Stimulated activated CD4-positive, alpha-beta T cell treated with anti-CD3 and anti-CD28 coated beads, Interleukin-4, amount 100 ng/mL, for 48 hours (primary cell): ENCODE measurements at regions not wholly inside any gene's neighbourhood (a gene's known extent, or its start where the extent isn't known, plus 50 kb on each side); places are given as distances from the start of the nearest gene placed in this dataset.
"Not testable (repeated sequence)": the region's sequence is repeated elsewhere in the genome, so short reads cannot be mapped to it uniquely, and the experiment has no call there.

Experiments used
- DNase-seq, 2 donors: peaks; one replicate each; pipeline ENCODE4 v3.0.0-alpha.2; 2020; ENCODE audit warnings: low read depth in 2 of 2

DNA sequence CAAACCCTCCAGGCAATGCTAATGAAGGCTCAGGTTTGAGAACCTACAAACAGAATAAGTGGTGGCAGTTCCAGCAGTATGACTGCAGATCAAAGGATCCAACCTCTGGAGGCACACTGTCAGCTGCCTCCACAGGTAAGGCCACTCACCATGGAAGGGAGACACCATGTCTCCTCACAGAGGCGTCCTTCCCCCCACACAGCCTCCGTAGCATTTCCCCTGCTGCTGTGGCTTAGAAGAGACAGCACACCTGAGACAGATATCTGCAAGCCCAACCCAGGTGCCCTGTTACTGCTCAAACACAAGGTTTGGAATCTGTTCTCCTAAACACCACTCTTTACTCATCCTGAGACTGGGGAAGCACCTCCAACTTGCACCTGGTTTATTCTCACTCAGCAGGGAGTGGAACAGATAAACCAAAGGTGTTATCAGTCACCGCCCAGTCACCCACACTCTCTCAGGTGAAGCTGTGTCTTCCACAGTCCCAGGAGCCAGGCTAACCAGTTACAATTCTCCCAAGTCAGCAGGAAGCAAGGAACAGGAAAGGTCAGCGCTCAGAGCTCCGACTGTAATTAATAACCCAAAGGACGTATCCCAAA is 311.2 kb downstream of the FOXO1 start:
- no peak for DNase-seq

DNA sequence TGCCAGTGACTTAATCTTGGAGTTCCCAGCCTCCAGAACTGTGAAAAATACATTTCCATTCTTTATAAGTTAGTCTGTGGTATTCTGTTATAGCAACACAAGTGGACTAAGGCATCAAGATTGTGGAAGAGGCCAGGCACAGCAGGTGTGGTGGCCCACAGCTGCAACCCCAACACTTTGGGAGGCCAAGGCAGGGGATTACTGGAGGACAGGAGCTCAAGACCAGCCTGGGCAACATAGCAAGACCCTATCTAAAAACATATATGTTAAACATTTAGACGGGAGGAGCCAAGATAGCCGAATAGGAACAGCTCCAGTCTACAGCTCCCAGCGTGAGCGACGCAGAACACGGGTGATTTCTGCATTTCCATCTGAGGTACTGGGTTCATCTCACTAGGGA is 310.4 kb downstream of the FOXO1 start:
- no peak for DNase-seq

DNA sequence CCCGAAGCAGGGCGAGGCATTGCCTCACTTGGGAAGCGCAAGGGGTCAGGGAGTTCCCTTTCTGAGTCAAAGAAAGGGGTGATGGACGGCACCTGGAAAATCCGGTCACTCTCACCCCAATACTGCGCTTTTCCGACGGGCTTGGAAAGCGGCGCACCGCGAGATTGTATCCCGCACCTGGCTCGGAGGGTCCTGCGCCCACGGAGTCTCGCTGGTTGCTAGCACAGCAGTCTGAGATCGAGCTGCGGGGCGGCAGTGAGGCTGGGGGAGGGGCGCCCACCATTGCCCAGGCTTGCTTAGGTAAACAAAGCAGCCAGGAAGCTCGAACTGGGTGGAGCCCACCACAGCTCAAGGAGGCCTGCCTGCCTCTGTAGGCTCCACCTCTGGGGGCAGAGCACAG is 310.0 kb downstream of the FOXO1 start:
- DNase-seq, result not testable (repeated sequence)

DNA sequence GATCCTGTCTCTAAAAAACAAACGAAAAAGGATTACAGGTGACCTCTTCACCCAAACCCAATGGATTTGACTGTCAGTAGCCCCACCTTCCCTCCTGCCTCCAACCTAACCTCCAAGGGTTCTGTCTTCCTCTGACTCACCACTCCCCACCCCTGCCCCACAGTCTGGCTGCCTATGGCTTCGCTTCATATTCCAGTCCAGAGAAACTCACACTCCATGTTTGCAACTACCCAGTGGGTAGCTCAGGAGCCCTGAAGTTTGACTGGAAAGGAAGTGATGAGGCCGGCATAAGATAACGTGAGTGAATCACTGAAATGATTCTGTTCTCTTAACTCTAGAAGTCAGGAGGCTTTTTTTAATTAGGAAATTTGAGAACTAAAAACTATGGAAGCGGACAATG is 303.9 kb downstream of the FOXO1 start:
- no peak for DNase-seq

DNA sequence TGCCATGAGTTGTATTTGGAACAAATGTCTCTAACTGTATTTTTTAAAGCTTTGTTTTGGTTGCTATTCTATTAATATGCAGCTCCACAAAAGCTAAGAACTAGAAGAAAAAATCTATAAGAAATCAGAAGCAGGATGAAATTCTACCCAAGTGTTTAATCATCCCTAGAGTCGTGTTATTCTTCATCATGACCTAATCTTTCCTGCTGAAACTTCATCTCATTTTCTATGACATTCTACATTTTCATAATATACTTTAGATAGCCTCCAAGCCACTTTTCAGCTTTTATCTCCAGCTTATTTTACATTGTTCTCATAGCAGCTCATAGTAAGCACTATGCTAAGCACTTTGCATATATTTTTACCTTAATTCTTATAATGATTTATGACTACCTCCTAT is 302.8 kb downstream of the FOXO1 start:
- DNase-seq, result no peak

DNA sequence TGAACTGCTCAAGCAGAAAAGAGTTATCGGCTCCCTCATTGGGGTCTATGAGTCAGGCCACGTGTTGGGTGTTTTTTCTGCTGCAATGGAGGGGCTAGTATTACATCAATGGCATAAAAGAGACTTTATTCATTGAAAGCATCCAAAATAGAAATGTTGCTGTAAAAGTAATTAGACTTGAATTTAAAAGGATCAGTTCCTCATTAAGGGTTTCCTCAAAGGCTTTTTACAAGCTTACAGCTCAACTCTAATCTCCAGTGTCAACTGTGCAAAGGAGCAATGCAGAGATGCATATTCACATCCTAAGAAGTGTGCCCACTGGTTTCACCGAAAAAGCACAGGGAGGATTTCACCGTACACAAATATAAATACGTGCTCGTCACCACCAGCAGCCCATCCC is 300.3 kb downstream of the FOXO1 start:
- DNase-seq, result no peak

DNA sequence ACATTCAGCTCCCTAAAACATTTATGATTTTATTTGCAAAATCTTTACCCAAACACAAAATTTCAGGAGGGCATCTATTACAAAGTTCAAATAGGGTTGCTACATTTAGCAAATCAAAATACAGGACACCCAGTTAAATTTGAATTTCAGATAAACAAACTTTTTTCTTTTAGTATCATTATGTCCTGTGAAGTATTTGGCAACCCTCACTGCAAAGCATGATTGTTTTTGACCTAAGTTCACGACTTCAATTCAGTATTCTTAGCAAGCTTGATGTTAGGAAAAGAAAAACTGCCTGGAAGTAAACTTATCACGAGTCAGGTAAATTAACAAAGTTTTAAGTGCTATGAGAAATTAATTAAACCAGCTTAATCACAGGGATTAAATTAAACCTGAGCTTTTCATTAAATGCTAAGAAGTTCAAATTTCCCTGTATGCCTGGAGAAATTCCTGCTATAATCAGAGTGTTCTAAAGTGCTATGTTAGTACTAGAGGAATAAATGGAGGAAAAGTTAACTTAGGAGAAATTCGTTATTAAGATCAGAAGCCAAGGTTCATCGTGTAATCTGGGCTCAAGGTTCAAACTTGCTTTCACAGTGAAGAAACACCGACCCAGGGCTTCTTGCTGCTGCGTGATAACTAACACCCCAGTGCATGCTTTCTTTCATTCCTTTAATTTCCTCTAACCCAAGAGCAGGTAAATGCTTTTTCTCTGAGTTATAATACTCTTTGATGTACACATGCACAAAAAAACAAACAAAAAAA is 298.1 kb downstream of the FOXO1 start:
- no peak for DNase-seq

DNA sequence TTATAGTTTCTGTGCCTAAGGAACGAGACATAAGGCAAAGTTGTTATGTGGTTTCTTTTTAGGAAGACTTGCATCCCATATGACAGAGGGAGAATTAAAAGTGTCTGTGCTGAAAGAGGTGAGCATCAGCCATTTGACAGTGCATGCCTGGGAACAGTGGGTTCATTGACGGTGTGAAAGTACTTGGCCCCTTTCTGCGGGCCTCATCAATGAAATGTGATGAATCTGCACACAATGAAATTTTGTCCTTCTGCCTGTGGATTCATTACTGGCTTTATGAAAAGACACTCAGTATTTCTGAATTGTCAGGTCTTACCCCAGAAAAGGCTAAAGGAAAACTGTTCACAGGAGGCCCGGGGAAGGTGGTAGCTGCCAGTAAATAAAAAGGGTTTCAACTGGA is 295.8 kb downstream of the FOXO1 start:
- DNase-seq, result no peak

DNA sequence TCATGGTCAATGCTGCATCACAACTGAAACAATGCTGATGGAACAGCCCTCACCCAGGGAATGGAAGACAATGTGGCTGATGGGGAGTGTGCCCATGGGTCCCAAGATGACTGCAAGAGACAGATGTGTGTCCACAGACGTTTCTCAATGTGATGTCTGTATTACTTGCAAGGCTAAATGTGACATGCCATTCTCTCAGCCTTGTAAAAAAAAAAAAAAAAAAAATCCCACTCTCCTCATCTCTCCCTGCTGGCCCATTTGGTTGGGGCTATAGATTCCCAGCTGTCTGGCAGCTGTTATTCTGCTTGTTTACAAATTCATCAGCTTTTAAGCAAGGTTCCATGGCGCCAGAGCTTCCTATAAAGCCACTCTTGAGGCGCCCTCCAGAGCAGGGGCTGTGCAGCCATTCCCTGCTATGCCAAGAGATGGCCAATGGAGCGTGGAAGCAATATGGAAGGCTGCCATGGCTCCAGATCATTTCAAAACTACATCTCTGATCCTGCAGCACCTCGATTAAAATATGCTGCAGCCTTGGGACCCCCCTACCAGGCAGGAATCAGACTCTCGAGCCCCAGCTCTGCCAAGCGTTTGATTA is 294.8 kb downstream of the FOXO1 start:
- DNase-seq, result no peak

DNA sequence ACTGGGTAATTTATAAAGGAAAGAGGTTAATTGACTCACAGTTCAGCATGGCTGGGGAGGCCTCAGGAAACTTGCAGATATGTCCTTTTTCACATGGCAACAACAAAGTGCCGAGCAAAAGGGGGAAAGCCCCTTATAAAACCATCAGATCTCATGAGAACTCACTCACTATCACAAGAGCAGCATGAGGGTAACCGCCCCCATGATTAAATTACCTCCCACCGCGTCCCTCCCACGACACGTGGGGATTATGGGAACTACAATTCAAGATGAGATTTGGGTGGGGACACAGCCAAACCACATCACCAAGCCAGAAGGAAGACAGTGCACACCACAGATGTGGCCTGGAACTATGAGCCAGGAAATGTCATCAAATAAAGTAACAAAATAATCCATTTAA is 292.8 kb downstream of the FOXO1 start:
- DNase-seq, result peak; percentile 20 to 36

DNA sequence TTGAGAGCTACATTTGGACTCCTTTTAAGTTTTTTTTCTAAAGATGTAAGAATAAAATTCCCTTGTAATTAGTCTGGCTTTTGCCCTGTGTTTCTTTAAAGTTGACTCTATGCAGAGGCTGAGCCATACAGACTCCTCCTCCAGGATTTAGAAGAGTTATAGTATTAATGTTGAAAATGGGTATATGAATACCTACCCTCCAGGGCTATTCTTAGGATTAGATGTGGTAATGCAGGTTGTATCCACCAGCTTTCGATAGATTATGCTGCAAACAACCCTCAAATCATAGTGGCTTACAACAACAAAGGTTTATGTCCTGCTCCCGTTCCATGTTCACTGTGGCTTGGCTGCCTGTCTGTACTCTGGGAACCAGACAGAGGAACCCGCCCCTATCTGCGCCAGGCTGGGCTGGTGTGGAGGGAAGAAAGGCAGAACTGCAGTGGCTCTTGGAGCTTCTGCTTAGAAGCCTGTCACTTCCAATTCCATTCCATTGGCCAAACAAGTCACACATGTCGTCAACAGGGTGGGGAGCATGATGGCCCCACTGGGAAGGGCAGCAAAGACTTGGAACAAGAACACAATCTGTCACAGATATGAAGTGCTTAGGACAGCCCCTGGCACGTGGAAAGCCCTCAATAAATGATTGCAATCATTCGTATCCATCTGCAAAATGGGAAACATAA is 290.8 kb downstream of the FOXO1 start:
- DNase-seq, result no peak

DNA sequence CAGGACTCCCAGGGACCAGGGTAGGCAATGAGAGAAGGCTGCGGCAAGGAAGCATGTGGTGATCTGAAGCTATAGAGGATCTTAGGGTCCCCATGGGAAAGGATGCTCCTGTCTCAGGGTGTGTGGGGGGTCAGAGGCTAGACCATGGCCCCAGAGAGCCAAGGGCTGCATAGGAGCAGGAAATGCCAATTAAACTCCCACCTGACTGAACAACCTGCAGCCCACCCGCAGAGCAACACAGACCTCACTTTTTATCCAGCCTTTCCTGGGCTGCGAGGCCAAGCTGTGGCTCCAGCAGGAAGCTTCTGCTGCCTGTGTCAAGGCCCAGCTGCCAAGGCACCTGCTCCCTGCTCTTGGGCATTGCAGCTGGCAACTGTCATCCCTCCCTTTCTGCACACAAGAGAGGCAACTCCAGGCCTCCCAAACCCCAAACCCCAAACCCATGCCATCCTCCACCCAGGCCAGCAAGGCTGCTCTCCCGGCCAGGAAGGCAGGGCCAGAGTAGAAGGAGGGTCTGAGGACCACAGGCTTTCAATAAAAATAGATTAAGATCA is 290.1 kb downstream of the FOXO1 start:
- DNase-seq, result no peak

DNA sequence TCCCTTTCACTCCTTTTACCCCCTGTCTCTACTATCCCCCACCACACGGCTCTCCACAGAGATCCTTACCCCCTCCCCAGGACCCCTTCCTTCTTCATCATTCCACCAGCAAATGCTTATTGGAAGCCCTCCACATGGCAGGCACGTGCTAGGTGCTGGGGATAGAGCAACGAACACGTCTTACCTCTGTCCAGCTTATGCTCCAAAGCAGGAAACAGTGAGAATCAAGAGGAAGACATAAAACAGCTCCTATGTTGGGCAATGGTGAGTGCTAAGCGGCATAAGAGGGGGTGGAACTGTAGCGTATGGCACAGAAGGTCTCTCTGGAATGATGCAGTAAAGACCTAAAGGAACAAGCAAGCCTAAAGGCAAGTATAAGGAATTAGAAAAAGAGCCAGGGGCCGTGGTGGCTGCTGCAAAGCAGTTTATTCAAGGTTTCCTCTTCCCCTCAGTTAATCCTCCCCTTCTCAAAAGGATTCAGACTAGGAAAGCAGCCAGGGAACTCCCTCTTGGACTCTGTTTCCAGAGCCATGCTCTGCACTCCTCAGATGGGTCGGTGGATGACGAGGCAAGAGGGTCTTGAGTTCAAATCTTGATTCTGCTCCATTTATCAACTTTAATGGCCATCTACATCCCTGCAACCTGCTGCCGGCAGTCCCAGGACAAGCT is 289.4 kb downstream of the FOXO1 start:
- DNase-seq, result no peak

DNA sequence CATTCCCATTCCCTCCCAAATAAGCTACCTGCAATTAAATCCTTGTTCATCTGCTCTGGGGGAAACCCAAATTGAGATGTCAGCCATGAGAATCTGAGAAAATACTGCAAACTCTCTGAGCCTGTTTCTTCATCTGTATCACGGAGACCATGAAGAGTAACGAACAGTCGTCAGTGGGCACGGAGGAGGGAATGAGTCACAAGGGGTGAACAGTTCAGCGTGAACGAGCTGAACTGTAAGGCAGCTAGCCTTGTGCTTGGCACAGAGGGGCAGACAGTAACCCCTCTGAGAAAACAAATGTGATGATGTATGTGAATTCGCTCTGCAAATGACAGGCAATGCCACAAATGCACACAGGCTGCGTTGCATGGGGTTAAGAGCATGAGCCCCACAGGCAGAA is 288.7 kb downstream of the FOXO1 start:
- peak; percentile 17 to 18 for DNase-seq

DNA sequence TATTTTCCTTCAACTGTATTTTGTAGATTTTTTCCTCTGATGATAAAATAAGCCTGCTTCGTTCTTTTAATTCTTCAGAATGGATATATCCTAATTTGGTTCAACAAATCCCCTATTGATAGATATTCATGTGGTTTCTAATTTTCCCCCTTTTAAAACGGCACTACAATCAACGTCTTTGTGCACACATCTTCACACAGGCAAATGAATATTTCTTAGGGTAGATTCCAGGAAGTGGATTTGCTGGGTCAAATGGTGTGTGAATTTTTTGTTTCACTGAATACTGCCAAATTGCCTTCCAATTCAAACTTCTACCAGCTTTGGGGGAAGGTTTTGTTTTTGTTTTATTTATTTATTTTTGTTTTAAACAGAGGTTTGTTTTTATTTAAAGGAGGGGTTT is 287.2 kb downstream of the FOXO1 start:
- DNase-seq, result no peak

DNA sequence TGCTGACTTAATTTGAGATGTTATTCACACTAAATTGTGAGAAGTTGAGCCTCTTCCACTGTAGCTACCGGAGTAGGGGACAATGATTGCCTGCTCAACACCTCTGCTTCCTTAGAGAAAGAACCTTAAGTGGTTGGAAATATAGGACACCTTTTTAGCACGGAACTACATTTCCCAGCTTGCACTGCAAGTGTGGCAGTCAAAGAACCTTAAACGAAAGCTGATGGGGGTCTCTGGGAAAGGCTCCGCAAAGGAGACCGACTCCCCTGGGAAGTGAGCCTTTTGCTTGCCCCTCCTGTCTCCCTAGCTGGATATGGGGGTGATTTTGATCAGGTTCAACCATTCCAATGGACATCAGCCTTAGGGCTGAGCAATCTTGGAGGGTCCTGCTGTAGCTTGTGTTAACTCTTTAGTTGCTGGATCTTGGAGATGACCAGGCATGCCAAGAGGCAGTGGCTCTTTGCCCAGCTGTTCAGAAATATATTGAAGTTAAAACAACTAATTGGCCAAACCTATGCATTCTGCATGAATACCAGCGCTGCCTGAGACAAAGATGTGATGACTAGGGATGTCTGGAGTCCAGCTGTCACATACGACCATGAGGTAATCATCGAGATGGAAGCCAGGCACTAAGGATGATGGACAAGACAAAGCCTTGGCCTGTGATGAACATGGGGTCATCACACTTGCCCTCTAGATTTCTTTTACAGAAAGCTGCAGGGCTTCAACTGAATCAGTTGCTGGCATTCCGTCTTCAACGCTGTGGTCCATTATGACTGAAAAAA is 286.5 kb downstream of the FOXO1 start:
- no peak for DNase-seq

DNA sequence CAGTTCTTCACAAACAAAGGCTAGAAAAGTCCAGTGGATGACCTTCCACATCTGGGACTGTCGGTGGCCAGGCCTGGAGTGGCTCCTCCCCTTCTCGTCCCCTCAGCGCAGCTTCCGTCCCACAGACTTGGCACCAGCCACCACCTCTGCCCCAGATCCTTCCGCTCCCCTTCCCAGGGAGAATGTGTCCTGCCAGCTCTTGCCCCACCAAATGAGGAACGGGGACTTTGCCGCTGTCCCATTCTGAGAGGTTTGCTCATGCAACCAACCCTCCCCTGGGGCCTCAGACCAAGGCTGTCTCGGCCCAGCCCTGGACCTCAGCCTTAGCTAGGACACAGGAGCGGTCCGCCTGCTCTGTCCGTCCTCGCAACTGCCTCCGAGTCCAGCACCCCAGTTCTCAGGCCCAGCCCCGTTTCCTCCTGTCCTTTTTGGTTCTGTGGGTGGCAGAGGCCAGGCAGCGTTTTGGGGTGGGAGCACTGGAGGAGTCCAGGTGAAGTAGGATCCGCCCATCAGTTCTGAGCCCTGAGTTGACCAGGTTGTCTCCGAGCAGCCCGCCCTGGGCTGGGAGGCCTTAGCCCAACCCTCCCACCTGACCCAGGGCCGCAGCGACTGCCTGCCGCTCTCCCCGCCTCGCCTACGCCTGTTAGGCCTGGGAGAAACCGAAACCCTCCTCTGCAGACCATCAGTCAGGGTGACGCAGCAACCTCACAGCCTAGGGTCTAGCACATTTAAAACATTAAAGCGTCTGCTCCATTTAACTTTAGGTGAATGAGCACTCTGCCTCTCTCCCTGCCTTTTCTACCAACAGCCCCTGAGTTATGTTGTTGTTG is 284.3 kb downstream of the FOXO1 start:
- no peak for DNase-seq

DNA sequence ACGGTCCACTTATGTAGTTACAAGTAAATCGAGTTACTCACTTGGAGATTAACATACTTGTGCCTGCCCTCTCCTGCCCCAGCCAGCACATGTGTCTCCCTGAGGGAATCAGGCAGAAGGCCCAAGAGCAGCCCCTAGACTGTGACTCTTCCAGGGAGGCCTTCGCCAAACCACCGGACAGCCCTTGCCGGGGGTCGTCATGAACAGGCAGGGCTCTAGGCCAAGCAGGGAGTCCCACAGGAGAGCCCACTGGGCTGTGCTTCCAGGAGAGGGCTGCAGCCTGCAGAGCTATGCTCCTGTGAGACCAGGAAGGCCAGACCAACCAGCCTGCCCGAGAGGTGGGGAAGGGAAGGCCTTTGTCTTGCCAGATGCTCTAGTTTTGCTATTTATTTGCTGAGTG is 283.3 kb downstream of the FOXO1 start:
- DNase-seq, result no peak

DNA sequence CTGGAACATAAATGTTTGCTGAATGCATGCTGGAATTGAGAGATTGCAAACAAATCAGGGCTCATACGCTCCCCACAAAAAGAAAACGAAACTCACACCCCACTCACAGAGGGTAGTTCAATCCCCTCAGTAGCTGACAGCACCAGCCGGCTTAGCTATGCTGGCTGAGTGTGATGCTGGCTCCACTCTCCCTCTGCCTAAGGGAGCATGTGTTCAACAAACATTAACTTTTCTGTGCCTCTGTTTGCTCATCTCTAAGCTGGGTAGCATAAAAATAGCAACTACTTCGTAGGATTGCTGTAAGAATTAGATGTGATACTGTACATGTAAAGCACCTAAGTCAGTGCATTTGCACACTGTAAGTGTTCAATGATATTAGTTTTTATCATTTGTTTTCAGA is 282.6 kb downstream of the FOXO1 start:
- no peak for DNase-seq
